Upper lobe of right lung (tissue), 1 donor: ENCODE measurements at regions not wholly inside any gene's neighbourhood (a gene's known extent, or its start where the extent isn't known, plus 50 kb on each side); places are given as distances from the start of the nearest gene placed in this dataset.

Experiments
- ATAC-seq: fragments of 200-7000 bp; cut with Tn5 transposase; one replicate; pipeline ENCODE4 v1.9.1; 2020; ENCODE audit warnings: mild to moderate bottlenecking, moderate library complexity
- DNase-seq: peaks from one replicate; pipeline ENCODE4 v3.0.0-alpha.2; 2020
- H3K27ac ChIP-seq: fragments of 200-600 bp; one replicate; pipeline ENCODE4 v1.8.0; 2022
- H3K27me3 ChIP-seq: fragments of 200-600 bp; one replicate; pipeline ENCODE4 v1.8.0; 2022; ENCODE audit warnings: mild to moderate bottlenecking
- H3K36me3 ChIP-seq: fragments of 200-600 bp; one replicate; pipeline ENCODE4 v1.8.0; 2022
- H3K4me1 ChIP-seq: fragments of 200-600 bp; one replicate; pipeline ENCODE4 v1.8.0; 2022
- H3K4me3 ChIP-seq: fragments of 200-600 bp; one replicate; pipeline ENCODE4 v1.8.0; 2022; ENCODE audit warnings: mild to moderate bottlenecking
- H3K9me3 ChIP-seq: fragments of 200-600 bp; one replicate; pipeline ENCODE4 v1.8.0; 2022
- CTCF ChIP-seq: fragments of 200-600 bp; IDR thresholded peaks from one replicate; pipeline ENCODE4 v1.8.0; 2022; ENCODE audit warnings: antibody characterized with exemption
- intact Hi-C: fragments of 100-400 bp; cut with DNase I; formaldehyde crosslinking; loops from one replicate; pipeline ENCODE4 v1.11.0; 2022
- donor health status: DM: no; HTN: yes; CAD: no; lungs with severe emphysema.

- intact Hi-C loops = no loop called here
- Histone ChIP-seq H3K36me3 (no peaks in the 10 kb centered on the region), H3K27ac (no peak overlapping the region), H3K4me1 (no peaks in the 10 kb centered on the region), H3K9me3 (no peaks in the 10 kb centered on the region), H3K4me3 (no peak overlapping the region), H3K27me3 (no peaks in the 10 kb centered on the region)
- DNase-seq (no peak), ATAC-seq (no peak)
- TF ChIP-seq CTCF = no peak
Observed at GRCh38 chr1:87595384-87595781, 266.7 kb downstream of the LMO4 start.

GRCh38 chr1:87598429-87598828, 269.7 kb downstream of the LMO4 start:
- DNase-seq (no peak), ATAC-seq (no peak)
- no peaks in the 10 kb centered on the region for H3K9me3 ChIP-seq
- no peak for TF ChIP-seq CTCF
- H3K27ac ChIP-seq = no peak overlapping the region
- no peak overlapping the region for H3K4me3 ChIP-seq
- no peaks in the 10 kb centered on the region for H3K27me3 ChIP-seq
- no peaks in the 10 kb centered on the region for H3K36me3 ChIP-seq
- intact Hi-C loops = no loop called here
- no peaks in the 10 kb centered on the region for H3K4me1 ChIP-seq

- Histone ChIP-seq H3K9me3 (no peaks in the 10 kb centered on the region), H3K36me3 (no peaks in the 10 kb centered on the region), H3K27me3 (no peaks in the 10 kb centered on the region), H3K4me1 (no peaks in the 10 kb centered on the region), H3K27ac (no peak overlapping the region), H3K4me3 (no peak overlapping the region)
- TF ChIP-seq CTCF = no peak
- DNase-seq (no peak), ATAC-seq (no peak)
- intact Hi-C loops = no loop called here
Observed at GRCh38 chr1:87599569-87599968, 270.9 kb downstream of the LMO4 start.

GRCh38 chr1:87600055-87600850, 271.6 kb downstream of the LMO4 start:
- TF ChIP-seq CTCF = no peak
- intact Hi-C loops = no loop called here
- no peaks in the 10 kb centered on the region for H3K27me3 ChIP-seq
- no peaks in the 10 kb centered on the region for H3K9me3 ChIP-seq
- DNase-seq (no peak), ATAC-seq (no peak)
- H3K36me3 ChIP-seq = no peaks in the 10 kb centered on the region
- no peak overlapping the region for H3K27ac ChIP-seq
- H3K4me3 ChIP-seq = no peak overlapping the region
- H3K4me1 ChIP-seq = no peaks in the 10 kb centered on the region

GRCh38 chr1:87600854-87601253, 272.2 kb downstream of the LMO4 start:
- Histone ChIP-seq H3K27me3 (no peaks in the 10 kb centered on the region), H3K4me3 (no peak overlapping the region), H3K36me3 (no peaks in the 10 kb centered on the region), H3K4me1 (no peaks in the 10 kb centered on the region), H3K27ac (no peak overlapping the region), H3K9me3 (no peaks in the 10 kb centered on the region)
- no peak for DNase-seq
- intact Hi-C loops = no loop called here
- no peak for TF ChIP-seq CTCF
- no peak for ATAC-seq

- H3K36me3 ChIP-seq = no peaks in the 10 kb centered on the region
- no peak for DNase-seq
- no peak overlapping the region for H3K4me3 ChIP-seq
- no peak for ATAC-seq
- no peak for TF ChIP-seq CTCF
- H3K4me1 ChIP-seq = no peaks in the 10 kb centered on the region
- no peak overlapping the region for H3K27ac ChIP-seq
- no peaks in the 10 kb centered on the region for H3K27me3 ChIP-seq
- intact Hi-C loops = no loop called here
- no peaks in the 10 kb centered on the region for H3K9me3 ChIP-seq
Observed at GRCh38 chr1:87603626-87604025, 274.9 kb downstream of the LMO4 start.
